ENCODE measurements at regions not wholly inside any gene's neighbourhood (a gene's known extent, or its start where the extent isn't known, plus 50 kb on each side); places are given as distances from the start of the nearest gene placed in this dataset.

DNA sequence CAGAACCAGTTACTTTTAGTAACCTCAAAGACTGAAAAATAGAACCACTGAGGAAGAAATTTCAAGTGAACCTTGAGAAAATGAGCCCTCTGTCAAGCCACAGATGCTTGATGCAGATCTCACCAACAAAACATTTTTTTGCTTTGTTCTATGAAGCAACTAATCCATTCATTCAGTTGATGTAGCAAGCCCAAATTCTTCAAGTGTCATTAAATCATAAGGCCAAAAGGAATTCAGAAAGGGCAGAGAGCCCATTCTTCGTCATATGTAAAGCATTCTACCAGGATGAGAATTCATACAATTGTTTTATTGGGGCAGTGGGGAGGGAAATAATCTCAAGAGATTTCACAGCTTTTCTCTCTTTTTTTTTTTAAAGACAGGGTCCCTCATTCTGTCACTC, 218.0 kb upstream of the RGS6 start:
- Histone ChIP-seq H3K4me3 (no peak overlapping the region), H3K4me1 (peaks cover 0 to 44% (median 35%) of the 10 kb centered on the region in 4 donors), H3K9me3 (no peaks in the 10 kb centered on the region), H3K27me3 (no peaks in the 10 kb centered on the region), H3K36me3 (peaks cover 4 to 15% (median 5%) of the 10 kb centered on the region in 3 donors), H3K27ac (peak overlapping the region in 1 of 2 donors; percentile 64)
- TF ChIP-seq, protein P1, sequence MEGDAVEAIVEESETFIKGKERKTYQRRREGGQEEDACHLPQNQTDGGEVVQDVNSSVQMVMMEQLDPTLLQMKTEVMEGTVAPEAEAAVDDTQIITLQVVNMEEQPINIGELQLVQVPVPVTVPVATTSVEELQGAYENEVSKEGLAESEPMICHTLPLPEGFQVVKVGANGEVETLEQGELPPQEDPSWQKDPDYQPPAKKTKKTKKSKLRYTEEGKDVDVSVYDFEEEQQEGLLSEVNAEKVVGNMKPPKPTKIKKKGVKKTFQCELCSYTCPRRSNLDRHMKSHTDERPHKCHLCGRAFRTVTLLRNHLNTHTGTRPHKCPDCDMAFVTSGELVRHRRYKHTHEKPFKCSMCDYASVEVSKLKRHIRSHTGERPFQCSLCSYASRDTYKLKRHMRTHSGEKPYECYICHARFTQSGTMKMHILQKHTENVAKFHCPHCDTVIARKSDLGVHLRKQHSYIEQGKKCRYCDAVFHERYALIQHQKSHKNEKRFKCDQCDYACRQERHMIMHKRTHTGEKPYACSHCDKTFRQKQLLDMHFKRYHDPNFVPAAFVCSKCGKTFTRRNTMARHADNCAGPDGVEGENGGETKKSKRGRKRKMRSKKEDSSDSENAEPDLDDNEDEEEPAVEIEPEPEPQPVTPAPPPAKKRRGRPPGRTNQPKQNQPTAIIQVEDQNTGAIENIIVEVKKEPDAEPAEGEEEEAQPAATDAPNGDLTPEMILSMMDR (IDR thresholded peaks at IDR 0.05), result no peak
- DNase-seq, result no peak
- intact Hi-C loops (cut with DNase I; ENCODE audit: low total_unique reads), result no loop called here

DNA sequence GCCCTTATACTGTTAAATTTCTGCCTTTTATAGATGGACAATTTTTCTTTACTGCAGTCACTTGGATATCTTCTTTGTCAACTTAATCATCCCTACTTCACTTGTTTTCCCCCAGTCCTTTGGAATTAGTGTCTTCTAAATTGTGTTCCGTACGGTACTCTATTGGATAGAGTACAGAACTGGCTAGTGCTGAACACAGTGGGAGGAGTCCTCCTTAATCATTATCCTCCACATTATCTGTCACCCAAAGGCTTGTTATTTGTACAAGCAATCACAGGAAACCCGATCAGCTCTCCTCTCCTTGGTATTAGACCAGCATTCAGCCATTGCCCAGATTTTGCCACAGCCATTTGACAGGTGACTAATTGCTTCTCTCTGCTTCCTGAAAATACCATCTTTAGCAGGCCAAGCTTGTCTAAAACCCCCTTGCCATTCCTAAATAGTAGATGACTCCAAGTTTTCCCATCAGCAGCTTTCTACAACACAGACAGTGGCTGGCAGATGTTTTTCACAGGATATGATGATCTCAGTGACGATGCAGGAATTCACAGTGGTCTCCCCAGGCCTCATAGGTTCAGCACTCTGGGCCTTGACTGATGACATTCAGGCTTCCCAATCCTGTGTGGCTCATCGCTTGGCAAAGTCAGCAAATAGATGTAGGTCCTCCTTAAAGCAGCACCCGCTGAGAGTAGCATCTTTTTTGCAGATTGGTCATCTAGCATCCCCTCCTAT, 216.0 kb upstream of the RGS6 start:
- TF ChIP-seq, protein P1 (IDR thresholded peaks at IDR 0.05), result no peak
- Histone ChIP-seq H3K27me3 (no peaks in the 10 kb centered on the region), H3K4me3 (no peak overlapping the region), H3K36me3 (peaks cover 0 to 9% (median 0%) of the 10 kb centered on the region in 3 donors), H3K4me1 (peaks cover 0 to 40% (median 32%) of the 10 kb centered on the region in 4 donors), H3K27ac (no peak overlapping the region), H3K9me3 (no peaks in the 10 kb centered on the region)
- intact Hi-C loops (cut with DNase I; ENCODE audit: low total_unique reads), result no loop called here
- no peak for DNase-seq

DNA sequence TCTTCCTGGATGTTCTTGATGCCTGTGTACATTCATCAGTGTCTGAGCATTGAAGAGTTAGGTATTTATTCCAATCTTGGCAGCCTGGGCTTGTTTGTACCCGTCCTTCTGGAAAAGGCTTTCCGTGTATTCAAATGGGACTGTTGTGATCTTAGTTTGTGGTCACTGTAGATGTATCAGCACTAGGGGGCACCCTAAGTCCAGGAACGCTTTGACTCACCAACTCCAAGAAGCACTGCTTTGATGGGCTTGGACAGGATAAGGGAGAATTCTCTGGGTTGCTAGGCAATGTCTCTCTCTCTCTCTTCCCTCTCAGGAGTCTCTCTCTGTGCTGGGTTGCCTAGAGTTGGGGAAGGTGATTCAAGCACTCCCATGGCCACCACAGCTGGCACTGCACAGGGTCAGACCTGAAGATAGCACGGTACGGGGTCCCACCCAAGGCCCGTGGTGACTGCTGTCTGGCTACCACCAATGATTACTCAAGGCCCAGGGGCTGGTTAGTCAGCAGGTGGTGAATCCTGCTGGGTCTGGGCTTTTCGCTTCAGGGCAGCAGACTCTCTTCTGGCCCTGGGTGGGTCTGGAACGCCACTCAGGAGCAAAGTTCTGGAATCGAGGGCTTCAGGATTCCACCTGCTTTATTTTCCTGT, 211.1 kb upstream of the RGS6 start:
- DNase-seq, result no peak
- peaks cover 0 to 21% (median 18%) of the 10 kb centered on the region in 3 donors for H3K36me3 ChIP-seq
- no peak overlapping the region for H3K4me3 ChIP-seq
- peak overlapping the region; percentile 33 to 53 for H3K27ac ChIP-seq
- no peaks in the 10 kb centered on the region for H3K9me3 ChIP-seq
- no peaks in the 10 kb centered on the region for H3K27me3 ChIP-seq
- H3K4me1 ChIP-seq, result peaks cover 0 to 29% (median 21%) of the 10 kb centered on the region in 4 donors
- TF ChIP-seq, protein P1 (IDR thresholded peaks at IDR 0.05), result peak; percentile 44
- intact Hi-C loops (cut with DNase I; ENCODE audit: low total_unique reads), result loop anchor here (5.0 kb wide), 1 partner anchor 399 kb away; the partner anchor contains the start of gene SIPA1L1

DNA sequence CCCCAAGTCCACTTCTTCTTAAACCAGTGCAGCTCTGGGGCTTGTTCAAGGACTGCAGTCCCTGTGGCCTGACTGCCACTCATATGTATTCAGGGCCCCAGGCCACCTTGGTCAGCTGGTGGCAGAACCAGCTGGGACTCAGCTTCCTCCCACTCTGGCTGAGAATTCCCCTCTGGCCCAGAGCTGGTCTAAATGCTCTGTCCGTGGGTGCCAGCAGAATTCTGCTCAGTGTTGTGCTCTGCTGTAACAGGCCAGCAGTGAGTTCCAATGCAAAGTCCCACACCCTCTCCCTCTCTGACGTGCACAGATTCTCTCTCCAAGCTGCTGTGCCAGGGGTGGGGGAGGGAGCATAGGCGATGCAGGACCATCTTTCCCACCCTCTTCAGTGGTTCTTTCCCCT, 210.4 kb upstream of the RGS6 start:
- TF ChIP-seq, protein P1 (IDR thresholded peaks at IDR 0.05), result no peak
- Histone ChIP-seq H3K9me3 (no peaks in the 10 kb centered on the region), H3K4me1 (peaks cover 0 to 36% (median 26%) of the 10 kb centered on the region in 4 donors), H3K27me3 (no peaks in the 10 kb centered on the region), H3K27ac (peak overlapping the region; percentile 33 to 53), H3K4me3 (no peak overlapping the region), H3K36me3 (peaks cover 0 to 18% (median 14%) of the 10 kb centered on the region in 3 donors)
- DNase-seq, result peak; percentile 30 to 81
- intact Hi-C loops (cut with DNase I; ENCODE audit: low total_unique reads), result loop anchor here (5.0 kb wide), 1 partner anchor 399 kb away; the partner anchor contains the start of gene SIPA1L1

DNA sequence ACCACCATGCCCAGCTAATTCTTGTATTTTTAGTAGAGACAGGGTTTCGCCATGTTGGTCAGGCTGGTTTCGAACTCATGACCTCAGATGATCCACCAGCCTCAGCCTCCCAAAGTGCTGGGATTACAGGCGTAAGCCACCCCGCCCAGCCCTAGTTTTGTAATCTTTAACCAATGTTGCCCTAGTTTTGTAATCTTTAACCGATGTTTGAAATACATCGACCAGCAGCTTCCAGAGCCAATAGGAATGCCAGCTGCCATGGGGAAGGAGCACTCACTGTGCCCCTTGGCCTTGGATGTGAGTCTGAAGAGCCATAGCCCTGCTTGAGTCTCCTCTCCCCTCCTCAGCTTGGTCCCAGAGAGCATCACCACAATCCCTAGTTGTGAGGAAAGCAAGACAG, 209.3 kb upstream of the RGS6 start:
- no peak for DNase-seq
- TF ChIP-seq, protein P1 (IDR thresholded peaks at IDR 0.05), result no peak
- intact Hi-C loops (cut with DNase I; ENCODE audit: low total_unique reads), result loop anchor here (5.0 kb wide), 1 partner anchor 401 kb away; the partner anchor contains the start of gene SIPA1L1

More for the DNA sequence above, 209.3 kb upstream of the RGS6 start:
- H3K36me3 ChIP-seq, result peaks cover 0 to 18% (median 16%) of the 10 kb centered on the region in 3 donors
- H3K4me3 ChIP-seq, result no peak overlapping the region
- no peaks in the 10 kb centered on the region for H3K27me3 ChIP-seq
- H3K9me3 ChIP-seq, result no peaks in the 10 kb centered on the region
- H3K4me1 ChIP-seq, result peaks cover 0 to 38% (median 28%) of the 10 kb centered on the region in 4 donors
- H3K27ac ChIP-seq, result peak overlapping the region; percentile 10 to 53

Data from tibial artery (tissue), 4 donors.